Lung (tissue), 11 donors: ENCODE measurements at regions not wholly inside any gene's neighbourhood (a gene's known extent, or its start where the extent isn't known, plus 50 kb on each side); places are given as distances from the start of the nearest gene placed in this dataset.

Source experiments
- ATAC-seq: fragments of 200-7000 bp; cut with Tn5 transposase; one replicate; pipeline ENCODE4 v1.9.1; 2020; ENCODE audit warnings: moderate number of reproducible peaks; ENCODE audit not compliant: insufficient read depth, low FRiP score
- DNase-seq, 3 donors: peaks; one replicate each; pipeline ENCODE4 v3.0.0-alpha.2; 2013 to 2017
- H3K27ac ChIP-seq, 2 donors: one replicate each; pipeline ENCODE4 v1.5.1; 2013; ENCODE audit warnings: mild to moderate bottlenecking in 2 of 2, moderate library complexity in 2 of 2, control low read depth in 1 of 2, inconsistent platforms in 1 of 2, low read depth in 1 of 2, low read length in 1 of 2
- H3K27me3 ChIP-seq, 3 donors: one replicate each; pipeline ENCODE4 v1.5.1; 2013; ENCODE audit warnings: low read length in 2 of 3; ENCODE audit not compliant: control insufficient read depth in 3 of 3, insufficient read depth in 3 of 3
- H3K36me3 ChIP-seq, 4 donors: one replicate each; pipeline ENCODE4 v1.5.1; 2013; ENCODE audit warnings: low read length in 4 of 4, mild to moderate bottlenecking in 1 of 4, moderate library complexity in 1 of 4; ENCODE audit not compliant: control insufficient read depth in 4 of 4, insufficient read depth in 4 of 4
- H3K4me1 ChIP-seq, 5 donors: one replicate each; pipeline ENCODE4 v1.5.1; 2013; ENCODE audit warnings: low read length in 5 of 5, mild to moderate bottlenecking in 2 of 5, moderate library complexity in 1 of 5; ENCODE audit not compliant: control insufficient read depth in 5 of 5, insufficient read depth in 5 of 5
- H3K4me3 ChIP-seq: one replicate; pipeline ENCODE4 v1.5.1; 2013; ENCODE audit warnings: mild to moderate bottlenecking, control low read depth, moderate library complexity
- H3K9ac ChIP-seq, 2 donors: one replicate each; pipeline ENCODE4 v1.5.1; 2013; ENCODE audit warnings: low read length in 2 of 2, control low read depth in 1 of 2; ENCODE audit not compliant: insufficient read depth in 1 of 2
- H3K9me3 ChIP-seq, 4 donors: one replicate each; pipeline ENCODE4 v1.5.1; 2013; ENCODE audit warnings: low read length in 3 of 4, mild to moderate bottlenecking in 1 of 4, moderate library complexity in 1 of 4; ENCODE audit not compliant: control insufficient read depth in 4 of 4, insufficient read depth in 3 of 4
- WGBS, 2 donors: extraction: QIAGEN DNeasy Blood & Tissue Kit; methylation state at CpG; one replicate each; pipeline ENCODE4 v1.1.7; 2013; 5-methylcytosine and 5-hydroxymethylcytosine counted together
- TF ChIP-seq, protein P1 (sequence below): IDR thresholded peaks from 2 replicates; pipeline ENCODE4 v1.5.1; 2012; ENCODE audit warnings: mild to moderate bottlenecking; ENCODE audit errors: control extremely low read depth, extremely low read depth
- donor health status: control.
- donor health status: control.
- donor health status: Bipolar disorder and iron deficiency.
- donor health status: healthy.
- donor health status: DM: yes; HTN: yes; CAD: no.

DNA sequence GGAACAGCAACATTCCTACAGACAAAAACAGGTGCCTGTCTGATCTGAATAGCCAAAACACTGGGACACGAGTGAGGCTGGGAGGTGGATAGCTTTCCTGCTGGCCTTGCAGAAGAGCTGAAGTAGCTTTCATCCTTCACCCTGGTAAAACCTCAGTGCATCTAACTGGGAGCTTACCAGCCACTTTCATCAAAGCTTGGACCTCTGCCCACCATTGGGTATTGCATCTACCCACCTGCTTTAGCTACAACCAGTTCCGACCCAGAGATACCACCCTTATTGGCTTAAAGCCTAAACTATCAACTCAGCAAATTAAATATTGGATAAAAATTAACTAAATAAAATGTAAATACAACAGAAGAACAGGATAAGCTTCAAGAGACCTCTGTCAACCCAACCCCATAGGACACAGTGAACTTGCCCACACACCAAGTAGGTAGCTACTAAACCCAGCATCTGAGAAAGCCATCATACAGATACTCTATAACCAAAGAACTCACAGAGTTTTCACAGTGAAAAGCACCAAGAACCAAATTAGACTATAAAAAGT is 866.3 kb downstream of the FSCB start:
- H3K36me3 ChIP-seq: no peaks in the 10 kb centered on the region
- no peak for ATAC-seq
- TF ChIP-seq, protein P1, sequence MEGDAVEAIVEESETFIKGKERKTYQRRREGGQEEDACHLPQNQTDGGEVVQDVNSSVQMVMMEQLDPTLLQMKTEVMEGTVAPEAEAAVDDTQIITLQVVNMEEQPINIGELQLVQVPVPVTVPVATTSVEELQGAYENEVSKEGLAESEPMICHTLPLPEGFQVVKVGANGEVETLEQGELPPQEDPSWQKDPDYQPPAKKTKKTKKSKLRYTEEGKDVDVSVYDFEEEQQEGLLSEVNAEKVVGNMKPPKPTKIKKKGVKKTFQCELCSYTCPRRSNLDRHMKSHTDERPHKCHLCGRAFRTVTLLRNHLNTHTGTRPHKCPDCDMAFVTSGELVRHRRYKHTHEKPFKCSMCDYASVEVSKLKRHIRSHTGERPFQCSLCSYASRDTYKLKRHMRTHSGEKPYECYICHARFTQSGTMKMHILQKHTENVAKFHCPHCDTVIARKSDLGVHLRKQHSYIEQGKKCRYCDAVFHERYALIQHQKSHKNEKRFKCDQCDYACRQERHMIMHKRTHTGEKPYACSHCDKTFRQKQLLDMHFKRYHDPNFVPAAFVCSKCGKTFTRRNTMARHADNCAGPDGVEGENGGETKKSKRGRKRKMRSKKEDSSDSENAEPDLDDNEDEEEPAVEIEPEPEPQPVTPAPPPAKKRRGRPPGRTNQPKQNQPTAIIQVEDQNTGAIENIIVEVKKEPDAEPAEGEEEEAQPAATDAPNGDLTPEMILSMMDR: no peak
- H3K27ac ChIP-seq: no peak overlapping the region
- 81 to 88% methylated on average over 2 of the region's 2 CpGs for WGBS, 2 donors
- no peak for DNase-seq
- no peaks in the 10 kb centered on the region for H3K9me3 ChIP-seq
- H3K9ac ChIP-seq: no peak overlapping the region
- no peak overlapping the region for H3K4me3 ChIP-seq
- H3K27me3 ChIP-seq: no peaks in the 10 kb centered on the region
- no peaks in the 10 kb centered on the region for H3K4me1 ChIP-seq

- TF ChIP-seq, protein P1: no peak
- Histone ChIP-seq H3K9ac (no peak overlapping the region), H3K27me3 (no peaks in the 10 kb centered on the region), H3K27ac (no peak overlapping the region), H3K4me3 (no peak overlapping the region), H3K9me3 (no peaks in the 10 kb centered on the region), H3K36me3 (no peaks in the 10 kb centered on the region), H3K4me1 (no peaks in the 10 kb centered on the region)
- WGBS, 2 donors: 85 to 93% methylated on average over 4 of the region's 4 CpGs
- ATAC-seq: no peak
- no peak for DNase-seq
Measured at GRCh38 chr14:43625294-43625693, 881.8 kb downstream of the FSCB start.

DNA sequence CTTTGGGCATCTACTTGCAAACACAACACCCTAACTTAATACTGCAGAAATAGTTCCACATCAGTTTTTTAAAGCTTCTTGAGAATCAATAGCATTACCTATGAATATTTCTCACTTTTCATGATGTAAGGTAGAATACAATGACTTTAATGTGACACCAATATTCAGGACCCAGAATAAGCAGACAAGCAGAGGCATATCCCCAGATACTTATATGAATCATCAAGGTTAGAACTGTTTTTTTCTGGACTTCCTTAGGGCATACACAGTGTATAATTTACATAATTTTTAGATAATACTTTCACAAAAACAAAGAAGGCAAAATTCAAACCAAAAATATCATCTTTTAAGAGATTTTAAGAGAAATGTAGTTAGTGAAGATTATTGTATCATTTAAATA is 885.8 kb downstream of the FSCB start:
- TF ChIP-seq, protein P1: no peak
- Histone ChIP-seq H3K9me3 (no peaks in the 10 kb centered on the region), H3K27me3 (no peaks in the 10 kb centered on the region), H3K27ac (no peak overlapping the region), H3K36me3 (no peaks in the 10 kb centered on the region), H3K9ac (no peak overlapping the region), H3K4me3 (no peak overlapping the region), H3K4me1 (no peaks in the 10 kb centered on the region)
- DNase-seq: no peak
- ATAC-seq: no peak

GRCh38 chr14:43595096-43595772 is 911.8 kb downstream of the FSCB start:
- 31 to 54% methylated on average over 2 of the region's 2 CpGs for WGBS, 2 donors
- DNase-seq (no peak), ATAC-seq (no peak)
- TF ChIP-seq, protein P1: no peak
- no peaks in the 10 kb centered on the region for H3K36me3 ChIP-seq
- H3K27me3 ChIP-seq: no peaks in the 10 kb centered on the region
- no peak overlapping the region for H3K9ac ChIP-seq
- no peaks in the 10 kb centered on the region for H3K9me3 ChIP-seq
- no peak overlapping the region for H3K27ac ChIP-seq
- H3K4me1 ChIP-seq: no peaks in the 10 kb centered on the region
- no peak overlapping the region for H3K4me3 ChIP-seq
